GM21447 (cell line): ENCODE measurements at regions not wholly inside any gene's neighbourhood (a gene's known extent, or its start where the extent isn't known, plus 50 kb on each side); places are given as distances from the start of the nearest gene placed in this dataset.
"Not testable (repeated sequence)": the region's sequence is repeated elsewhere in the genome, so short reads cannot be mapped to it uniquely, and the experiment has no call there.

Experiments used
- ATAC-seq: cut with Tn5 transposase; IDR thresholded peaks from one replicate; pipeline ENCODE4 v1.9.1; 2021; ENCODE audit not compliant: unreplicated experiment

DNA sequence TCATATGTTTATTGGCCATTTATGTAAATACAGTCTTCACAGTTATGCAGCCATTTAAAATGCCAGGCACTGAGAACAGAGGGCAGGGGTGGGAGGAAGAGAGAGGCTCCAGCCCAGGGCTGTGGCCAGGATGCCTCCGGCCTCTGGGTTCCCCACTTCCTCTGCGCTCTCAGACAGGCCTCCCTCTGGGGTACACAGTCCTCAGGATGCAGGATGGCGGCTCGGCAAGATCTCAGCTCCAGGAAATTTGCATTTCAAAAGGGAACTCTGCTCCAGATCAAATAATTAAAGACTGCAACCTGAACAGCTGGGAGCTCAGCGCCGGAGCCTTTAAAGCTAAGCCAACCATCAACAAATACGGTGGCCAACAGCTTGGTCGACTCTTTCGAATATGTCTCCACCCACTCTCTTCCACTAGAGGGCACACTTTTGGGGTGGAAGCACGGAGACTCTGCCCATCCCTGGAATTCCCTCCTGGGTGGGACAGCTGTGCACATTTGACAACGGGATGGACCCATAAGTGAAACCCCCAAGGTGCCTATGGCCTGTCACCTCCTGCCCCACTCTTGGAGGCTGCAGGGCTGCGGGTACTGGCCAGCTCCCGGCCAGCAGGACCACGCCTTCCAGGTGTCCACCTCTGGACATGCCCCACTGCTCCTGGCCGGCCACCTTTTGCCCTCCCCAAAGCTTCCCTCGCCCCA lies 1044.7 kb downstream of the BRD1 start:
- no peak for ATAC-seq

- no peak for ATAC-seq
These were observed 1045.3 kb downstream of the BRD1 start for GRCh38 chr22:48782326-48782725.

GRCh38 chr22:48781868-48782267 lies 1045.8 kb downstream of the BRD1 start:
- ATAC-seq = no peak

DNA sequence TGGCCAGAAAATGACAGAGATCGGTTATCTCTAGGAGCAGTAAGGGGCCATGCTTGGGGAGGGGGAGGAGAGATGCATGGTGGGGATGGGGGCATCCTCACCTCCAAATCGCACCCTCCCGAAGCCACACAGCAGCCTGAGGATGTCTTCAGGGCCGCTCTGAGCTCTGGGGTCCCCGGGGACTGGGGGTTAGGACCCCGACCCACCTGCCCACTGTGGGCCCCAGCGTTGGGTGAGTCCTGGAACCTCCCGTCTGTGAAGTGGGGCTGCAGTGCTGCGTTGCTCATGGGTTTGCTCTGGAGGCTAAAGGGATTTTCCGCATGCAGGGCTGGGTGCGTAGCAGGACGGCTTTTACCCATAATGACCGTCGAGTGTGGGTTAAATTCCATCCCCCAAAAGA lies 1046.3 kb downstream of the BRD1 start:
- no peak for ATAC-seq

- no peak for ATAC-seq
These were observed 1046.9 kb downstream of the BRD1 start for GRCh38 chr22:48780597-48781277.

DNA sequence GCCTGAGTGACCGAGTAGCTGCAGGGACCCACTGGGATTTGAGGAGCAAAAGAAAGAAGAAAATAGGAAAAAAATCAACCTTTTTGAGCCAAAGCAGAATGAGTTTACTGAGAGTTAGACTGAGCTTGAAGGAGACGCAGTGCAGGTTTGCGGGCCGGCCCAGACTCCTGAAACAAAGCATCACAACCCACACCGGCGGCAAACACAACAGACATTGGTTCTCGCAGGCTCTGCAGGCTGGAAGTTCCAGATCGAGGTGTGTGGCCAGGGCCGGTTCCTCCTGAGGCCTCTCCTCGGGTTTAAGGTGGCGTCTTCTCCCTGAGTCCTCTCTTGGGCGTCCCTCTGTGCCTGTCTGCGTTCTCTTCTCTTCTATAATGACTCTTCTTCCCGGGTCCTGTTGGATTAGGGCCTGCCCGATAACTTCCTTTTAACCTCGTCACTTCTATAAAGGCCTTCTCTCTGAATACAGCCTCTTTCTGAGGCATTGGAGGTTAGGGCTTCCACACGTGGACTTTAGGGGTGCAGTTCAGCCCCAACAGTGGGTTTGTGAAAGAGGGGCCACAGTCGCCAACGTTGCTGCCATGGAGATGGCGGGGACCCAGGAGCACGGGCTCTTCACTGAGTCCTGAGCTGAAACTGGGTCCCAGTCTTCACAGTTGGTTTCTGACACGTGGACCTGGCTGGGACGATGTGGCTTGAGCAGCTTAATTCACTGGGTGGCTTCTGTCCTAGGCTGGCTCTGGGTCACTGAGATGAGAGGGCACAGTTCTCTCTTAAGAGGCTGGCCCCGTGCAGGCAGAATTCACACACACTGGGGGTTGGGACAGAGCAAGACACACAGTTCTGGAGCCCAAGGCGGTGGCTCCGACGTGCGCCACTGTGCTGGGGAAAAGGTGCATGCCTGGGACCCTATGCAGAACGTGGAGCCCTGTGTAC lies 1047.7 kb downstream of the BRD1 start:
- no peak for ATAC-seq

DNA sequence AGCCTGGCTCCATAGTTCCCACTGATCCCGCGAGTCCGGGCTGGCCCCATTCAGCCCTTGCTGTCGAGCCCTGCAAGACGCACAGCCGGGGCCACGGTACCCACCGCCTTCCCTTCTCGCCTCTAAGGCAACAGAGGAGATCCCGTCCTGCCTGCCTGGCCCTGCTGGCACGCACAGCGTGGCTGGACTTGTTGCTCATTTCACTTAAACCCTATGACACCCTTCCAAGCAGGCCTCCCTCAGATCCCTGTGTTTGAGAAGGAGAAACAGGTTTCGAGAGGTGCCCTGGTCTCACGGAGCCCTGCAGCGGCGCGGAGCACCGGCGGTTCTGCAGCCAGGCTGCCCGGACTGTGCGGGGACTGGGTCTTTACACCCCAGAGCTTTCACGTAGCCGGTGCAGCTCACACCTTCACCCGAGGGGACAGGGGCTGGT lies 1048.4 kb downstream of the BRD1 start:
- no peak for ATAC-seq

GRCh38 chr22:48778308-48779195 lies 1049.1 kb downstream of the BRD1 start:
- no peak for ATAC-seq

DNA sequence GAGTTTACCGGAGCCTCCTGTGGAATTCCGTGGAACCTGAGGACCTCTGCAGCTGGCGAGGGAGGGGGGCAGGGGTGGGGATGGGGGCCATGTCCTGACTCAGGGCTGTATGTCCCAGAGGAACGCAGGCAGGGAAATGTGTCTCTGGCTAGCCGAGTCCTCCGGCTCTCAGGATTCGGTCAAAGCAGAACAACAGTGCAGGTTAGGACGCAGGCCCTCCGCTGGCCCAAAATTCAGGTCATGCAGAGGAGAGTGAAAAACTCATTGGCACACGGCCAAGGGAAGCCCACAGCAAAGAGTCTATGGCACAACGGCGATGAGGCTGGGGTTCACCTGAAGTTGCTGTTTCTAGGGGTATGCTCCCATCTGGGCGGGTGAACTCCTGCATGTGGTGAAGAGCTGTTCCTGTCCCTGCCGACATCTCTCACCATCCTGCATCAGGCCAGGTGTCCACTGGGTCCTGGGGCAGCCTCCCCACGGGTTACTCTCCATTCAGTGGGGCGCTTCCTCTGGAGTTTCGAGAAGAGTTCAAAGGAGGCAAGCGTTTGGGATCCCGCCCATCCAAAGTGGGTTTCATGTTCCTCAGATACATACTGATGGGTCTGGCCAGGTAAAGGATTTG lies 1055.3 kb downstream of the BRD1 start:
- no peak for ATAC-seq

- ATAC-seq = no peak
These were observed 1062.1 kb downstream of the BRD1 start for GRCh38 chr22:48765595-48765994.

- no peak for ATAC-seq
These were observed 1066.1 kb downstream of the BRD1 start for GRCh38 chr22:48761546-48761945.

DNA sequence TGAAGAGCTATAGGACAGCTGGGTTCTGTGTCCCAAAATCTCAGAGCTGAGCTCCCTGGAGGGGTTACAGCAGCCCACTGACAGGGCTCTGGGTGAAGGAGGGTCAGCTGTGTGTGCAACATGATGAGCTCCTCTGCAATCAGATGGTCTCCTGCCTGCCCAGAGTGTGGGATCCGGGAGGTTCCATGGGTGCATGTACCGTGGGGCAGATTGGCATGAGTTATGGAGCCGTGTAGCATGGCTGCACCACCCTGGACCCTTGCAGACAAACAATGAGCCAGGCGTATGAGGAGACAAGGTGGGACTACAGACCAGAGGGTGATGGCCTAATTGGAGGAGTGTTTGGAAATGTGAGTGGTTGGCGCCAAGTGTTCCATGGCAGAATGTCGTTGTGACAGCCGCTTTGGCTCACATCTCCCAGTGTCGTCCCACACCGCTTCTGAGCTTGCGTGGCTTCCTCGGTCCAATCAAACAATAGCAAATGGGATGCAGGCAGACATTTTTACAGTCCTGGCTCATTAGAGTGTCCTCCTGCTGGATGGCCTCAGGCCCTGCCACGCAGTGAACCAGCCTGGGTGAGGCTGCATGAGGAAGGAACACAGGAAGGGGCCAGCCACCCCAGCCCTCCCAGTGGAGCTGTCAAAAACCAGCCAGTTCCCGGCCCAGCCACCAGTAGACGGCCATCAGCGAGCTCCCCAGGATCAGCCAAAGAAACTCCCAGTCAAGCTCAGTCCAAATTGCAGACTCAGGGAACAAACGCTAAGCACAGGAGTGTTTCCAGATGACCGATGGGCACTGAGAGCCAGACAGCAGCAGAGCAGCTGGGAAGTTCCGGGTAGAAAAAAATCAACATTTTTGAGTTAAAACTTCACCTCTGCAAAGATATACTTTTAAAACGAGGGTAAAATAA lies 1066.9 kb downstream of the BRD1 start:
- ATAC-seq = no peak

DNA sequence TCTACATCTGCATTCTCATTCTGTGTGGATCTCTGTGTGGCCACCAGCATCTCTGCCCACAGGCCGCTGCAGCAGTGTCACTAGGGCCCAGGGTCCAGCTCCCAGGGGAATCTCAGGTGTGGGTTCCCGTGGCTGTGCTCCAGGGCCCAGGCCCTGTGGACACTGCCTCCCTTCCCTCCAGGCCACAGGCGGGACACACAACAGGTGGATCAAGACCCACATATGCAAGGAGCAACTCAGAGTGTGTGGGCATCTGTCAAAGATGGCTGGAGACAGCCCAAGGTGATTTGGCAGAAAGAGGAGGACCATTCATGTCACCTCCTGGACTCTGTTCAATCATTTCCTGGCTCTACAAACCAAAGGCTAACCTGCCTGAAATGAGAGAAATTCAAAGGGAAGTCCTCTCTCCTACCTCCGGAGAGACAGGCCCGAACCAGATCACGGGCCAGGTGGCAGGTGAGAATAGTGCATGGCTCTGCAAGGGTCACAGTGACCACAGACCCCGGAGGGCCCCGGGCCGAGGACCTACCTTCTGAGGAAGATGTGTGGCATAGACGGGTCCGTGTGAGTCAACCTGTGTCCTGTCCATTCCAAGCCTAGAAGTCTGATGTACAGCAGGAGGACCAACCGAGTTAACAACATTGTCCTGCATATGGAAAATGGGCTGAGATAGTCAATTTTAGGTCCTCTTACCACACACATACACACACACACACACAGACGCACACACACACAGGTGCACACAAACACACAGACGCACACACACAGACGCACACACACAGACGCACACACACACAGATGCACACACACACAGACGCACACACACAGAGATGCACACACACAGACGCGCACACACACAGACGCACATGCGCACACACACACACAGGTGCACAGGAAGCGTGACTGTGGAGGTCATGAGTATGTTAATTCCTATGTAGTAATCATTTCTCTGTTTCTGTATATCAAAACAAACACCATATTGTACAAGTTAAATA lies 1068.5 kb downstream of the BRD1 start:
- ATAC-seq = no peak

DNA sequence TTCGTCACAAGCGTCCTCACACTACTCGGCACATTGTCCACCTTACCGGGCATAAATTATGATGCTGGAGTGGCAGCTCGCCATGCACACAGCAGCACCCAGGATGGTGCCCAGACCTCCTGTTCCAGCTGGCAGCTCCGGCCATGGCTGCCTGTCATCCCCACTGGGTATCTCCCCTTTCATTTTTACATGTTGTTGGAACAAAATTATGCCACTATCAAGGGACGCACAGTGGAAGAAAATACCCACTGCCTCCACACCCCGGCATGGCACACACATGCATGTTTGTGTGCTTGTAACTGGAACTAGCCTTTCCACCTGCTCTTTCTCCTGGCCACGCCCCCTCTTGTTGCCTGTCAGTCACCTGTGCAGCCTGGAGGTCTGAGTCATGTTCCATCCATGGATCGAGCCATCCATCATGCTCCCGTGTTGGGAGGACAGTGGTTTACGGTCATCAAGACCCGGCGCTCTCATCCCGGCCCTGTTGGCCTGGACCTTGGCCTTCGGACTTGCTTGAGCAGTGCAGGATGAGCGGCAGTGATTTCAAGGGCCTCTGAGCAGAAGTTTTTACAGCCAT lies 1069.6 kb downstream of the BRD1 start:
- ATAC-seq = no peak

GRCh38 chr22:48757581-48757980 lies 1070.1 kb downstream of the BRD1 start:
- no peak for ATAC-seq

GRCh38 chr22:48757135-48757534 lies 1070.5 kb downstream of the BRD1 start:
- not testable (repeated sequence) for ATAC-seq
